ENCODE measurements at regions not wholly inside any gene's neighbourhood (a gene's known extent, or its start where the extent isn't known, plus 50 kb on each side); places are given as distances from the start of the nearest gene placed in this dataset.

- no peak for TF ChIP-seq GATA2 (IDR thresholded peaks at IDR 0.05; ENCODE audit: insufficient read depth, insufficient read length, low read depth, low read length)
- TF ChIP-seq EZH2 (IDR thresholded peaks at IDR 0.05; ENCODE audit: borderline replicate concordance, low read depth, low read length, severe bottlenecking) = no peak
- no peak for TF ChIP-seq FOS (IDR thresholded peaks at IDR 0.05; ENCODE audit: borderline replicate concordance, insufficient read depth, low read length)
- Histone ChIP-seq H3K79me2 (ENCODE audit: control insufficient read depth, insufficient read depth, low read length) (no peaks in the 10 kb centered on the region), H3K4me3 (replicated peaks in 1 of 3; ENCODE audit: insufficient read depth in 1 of 3, low read depth in 1 of 3, low read length in 3 of 3) (no peak overlapping the region), H3K27me3 (ENCODE audit: control insufficient read depth in 2 of 2, insufficient read depth in 2 of 2, low read length in 2 of 2) (no peaks in the 10 kb centered on the region), H3K9ac (replicated peaks; ENCODE audit: extremely low read depth, insufficient read depth, low read length) (no peak overlapping the region), H3K27ac (ENCODE audit: insufficient read depth, low read depth, low read length) (no peak overlapping the region), H3K36me3 (ENCODE audit: control insufficient read depth in 2 of 2, extremely low read depth in 1 of 2, insufficient read depth in 2 of 2, low read length in 2 of 2) (no peaks in the 10 kb centered on the region), H3K9me1 (replicated peaks; ENCODE audit: control insufficient read depth, extremely low read depth, insufficient read depth, low read length) (no peaks in the 10 kb centered on the region), H3K4me2 (ENCODE audit: insufficient read depth, low read length) (no peak overlapping the region), H4K20me1 (replicated peaks; ENCODE audit: control insufficient read depth, extremely low read depth, insufficient read depth, low read length) (no peaks in the 10 kb centered on the region), H2AFZ (ENCODE audit: low read depth, low read length) (no peak overlapping the region), H3K4me1 (ENCODE audit: control insufficient read depth, extremely low read depth, insufficient read depth, low read length) (no peaks in the 10 kb centered on the region), H3K9me3 (replicated peaks; ENCODE audit: control insufficient read depth, insufficient read depth, low read length) (peaks cover 7% of the 10 kb centered on the region)
- intact Hi-C loops (cut with micrococcal nuclease) = no loop called here
- no peak for FAIRE-seq
- no TSS peak for BruUV-seq (replicated peaks)
- DNase-seq (ENCODE audit: low read depth, low spot score) = no peak
- dilution Hi-C loops (cut with MboI; ENCODE audit: extremely low pct_ligation_motif_present, low sequenced_read_pairs) = no loop called here
- CTCF ChIA-PET = no interaction called here
- POLR2A ChIA-PET = no interaction called here
Observed at GRCh38 chr17:13158494-13159240, 140.8 kb upstream of the ELAC2 start.

DNA sequence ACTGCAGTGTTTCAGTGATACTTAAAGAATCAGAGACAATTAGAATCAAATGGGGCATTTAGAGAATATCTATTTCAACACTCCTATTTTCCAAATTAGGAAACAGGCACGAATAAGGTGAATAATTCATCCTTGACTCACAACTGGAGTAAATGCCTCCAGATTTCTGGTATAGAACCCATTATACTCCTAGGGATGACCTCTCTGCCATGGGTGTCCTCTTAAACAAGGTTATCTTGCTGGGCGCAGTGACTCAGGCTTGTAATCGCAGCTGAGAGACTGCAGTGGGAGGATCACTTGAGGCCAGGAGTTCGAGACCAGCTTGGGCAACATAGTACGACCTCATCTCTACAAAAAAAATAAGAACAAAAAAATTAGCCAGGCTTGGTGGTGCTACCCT is 139.8 kb upstream of the ELAC2 start:
- H3K9ac ChIP-seq (replicated peaks; ENCODE audit: extremely low read depth, insufficient read depth, low read length) = no peak overlapping the region
- H2AFZ ChIP-seq (ENCODE audit: low read depth, low read length) = no peak overlapping the region
- no peaks in the 10 kb centered on the region for H3K4me1 ChIP-seq (ENCODE audit: control insufficient read depth, extremely low read depth, insufficient read depth, low read length)
- H3K79me2 ChIP-seq (ENCODE audit: control insufficient read depth, insufficient read depth, low read length) = no peaks in the 10 kb centered on the region
- ChIA-PET POLR2A (no interaction called here), CTCF (no interaction called here)
- H3K36me3 ChIP-seq (ENCODE audit: control insufficient read depth in 2 of 2, extremely low read depth in 1 of 2, insufficient read depth in 2 of 2, low read length in 2 of 2) = no peaks in the 10 kb centered on the region
- TF ChIP-seq GATA2 (IDR thresholded peaks at IDR 0.05; ENCODE audit: insufficient read depth, insufficient read length, low read depth, low read length) = no peak
- no peak for TF ChIP-seq MYC (IDR thresholded peaks at IDR 0.05; ENCODE audit: low read depth, low read length)
- TF ChIP-seq, protein P1, sequence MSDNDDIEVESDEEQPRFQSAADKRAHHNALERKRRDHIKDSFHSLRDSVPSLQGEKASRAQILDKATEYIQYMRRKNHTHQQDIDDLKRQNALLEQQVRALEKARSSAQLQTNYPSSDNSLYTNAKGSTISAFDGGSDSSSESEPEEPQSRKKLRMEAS (IDR thresholded peaks at IDR 0.05; ENCODE audit: insufficient read depth, insufficient read length) = no peak
- no peak for TF ChIP-seq POLR2A (IDR thresholded peaks at IDR 0.05; ENCODE audit: low read depth, low read length)
- no peak for TF ChIP-seq JUN (IDR thresholded peaks at IDR 0.05; ENCODE audit: borderline replicate concordance, insufficient read depth, insufficient read length, low read depth)
- TF ChIP-seq CTCF (IDR thresholded peaks at IDR 0.05; ENCODE audit: extremely low read depth in 1 of 2, insufficient read depth in 1 of 2, low read depth in 1 of 2, low read length in 2 of 2) = no peak
- FAIRE-seq (no peak), DNase-seq (ENCODE audit: low read depth, low spot score) (no peak)
- H3K4me3 ChIP-seq (replicated peaks in 1 of 3; ENCODE audit: insufficient read depth in 1 of 3, low read depth in 1 of 3, low read length in 3 of 3) = no peak overlapping the region
- intact Hi-C loops (cut with micrococcal nuclease) = no loop called here
- H4K20me1 ChIP-seq (replicated peaks; ENCODE audit: control insufficient read depth, extremely low read depth, insufficient read depth, low read length) = no peaks in the 10 kb centered on the region
- no peak overlapping the region for H3K4me2 ChIP-seq (ENCODE audit: insufficient read depth, low read length)
- H3K27ac ChIP-seq (ENCODE audit: insufficient read depth, low read depth, low read length) = no peak overlapping the region
- dilution Hi-C loops (cut with MboI; ENCODE audit: extremely low pct_ligation_motif_present, low sequenced_read_pairs) = no loop called here
- H3K27me3 ChIP-seq (ENCODE audit: control insufficient read depth in 2 of 2, insufficient read depth in 2 of 2, low read length in 2 of 2) = no peaks in the 10 kb centered on the region
- BruUV-seq (replicated peaks) = no TSS peak
- no peaks in the 10 kb centered on the region for H3K9me1 ChIP-seq (replicated peaks; ENCODE audit: control insufficient read depth, extremely low read depth, insufficient read depth, low read length)
- peaks cover 7% of the 10 kb centered on the region for H3K9me3 ChIP-seq (replicated peaks; ENCODE audit: control insufficient read depth, insufficient read depth, low read length)

Data from endothelial cell of umbilical vein (primary cell).